Heart right ventricle (tissue), 16 donors: ENCODE measurements at regions not wholly inside any gene's neighbourhood (a gene's known extent, or its start where the extent isn't known, plus 50 kb on each side); places are given as distances from the start of the nearest gene placed in this dataset.

ENCODE experiments used
- ATAC-seq, 8 donors: fragments of 200-7000 bp; cut with Tn5 transposase; one replicate each; pipeline ENCODE4 v1.9.1; 2020; ENCODE audit warnings: mild to moderate bottlenecking in 8 of 8, moderate library complexity in 8 of 8, moderate number of reproducible peaks in 1 of 8
- DNase-seq, 2 donors: peaks; one replicate each; pipeline ENCODE4 v3.0.0-alpha.2; 2020
- H3K27ac ChIP-seq, 10 donors: fragments of 200-600 bp; sonication (generic) in 2 of 10; one replicate each; pipeline versions ENCODE4 v1.5.0 to v1.8.0; 2020 to 2022; ENCODE audit warnings: mild to moderate bottlenecking in 3 of 10
- H3K27me3 ChIP-seq, 7 donors: fragments of 200-600 bp; one replicate each; pipeline ENCODE4 v1.8.0; 2021 to 2022; ENCODE audit warnings: mild to moderate bottlenecking in 2 of 7
- H3K36me3 ChIP-seq, 9 donors: fragments of 200-600 bp; sonication (generic) in 1 of 9; one replicate each; pipeline versions ENCODE4 v1.5.0 to v1.8.0; 2020 to 2022; ENCODE audit warnings: mild to moderate bottlenecking in 2 of 9
- H3K4me1 ChIP-seq, 9 donors: fragments of 200-600 bp; sonication (generic) in 1 of 9; one replicate each; pipeline versions ENCODE4 v1.5.0 to v1.8.0; 2020 to 2022; ENCODE audit warnings: mild to moderate bottlenecking in 4 of 9
- H3K4me3 ChIP-seq, 10 donors: fragments of 200-600 bp; sonication (generic) in 2 of 10; one replicate each; pipeline versions ENCODE4 v1.5.0 to v1.8.0; 2020 to 2022; ENCODE audit warnings: mild to moderate bottlenecking in 7 of 10, moderate library complexity in 2 of 10
- H3K9me3 ChIP-seq, 11 donors: fragments of 200-600 bp in 10 of 11; sonication (generic) in 2 of 11; one replicate each; pipeline versions ENCODE4 v1.5.0 to v1.8.0; 2013 to 2022; ENCODE audit warnings: mild to moderate bottlenecking in 2 of 11, control low read depth in 1 of 11, moderate library complexity in 1 of 11
- WGBS, 2 donors: extraction: QIAGEN DNeasy Blood & Tissue Kit; methylation state at CpG; one replicate each; pipeline ENCODE4 v1.1.7; 2013; ENCODE audit warnings: inconsistent platforms in 1 of 2; 5-methylcytosine and 5-hydroxymethylcytosine counted together
- intact Hi-C, 10 donors: fragments of 100-400 bp; cut with DNase I; formaldehyde crosslinking; loops; one replicate each; pipeline versions ENCODE4 v1.11.1 to v1.14.2; 2022
- TF ChIP-seq, protein P1 (sequence below), 9 donors: fragments of 200-600 bp; sonication (generic) in 2 of 9; IDR thresholded peaks; one replicate each; pipeline versions ENCODE4 v1.5.0 to v1.8.0; 2021 to 2022; ENCODE audit warnings: antibody characterized with exemption in 9 of 9, mild to moderate bottlenecking in 5 of 9, moderate library complexity in 1 of 9
- donor health status: Arrhythmogenic right ventricular cardiomyopathy.
- donor health status: ischemic (EF 13 %, LVEDD 7.1; RV severe dilation, severe dysfunction).
- donor health status: healthy with polysubstance abuse.
- donor health status: DM: no; HTN: yes; CAD: no.
- donor health status: DM: no; HTN: no; CAD: no.
- donor health status: ischemic (EF 25% LVEDD 6.9; RV normal size, moderate dysfunction).
- donor health status: ischemic (EF 25% LVEDD 5.7; RV mildly dilated, moderate dysfunction).
- donor health status: healthy.
- donor health status: DM: yes; HTN: yes; CAD: no.
- donor health status: Ischemic cardiomyopathy.
- donor health status: ischemic (EF 35%, LVEDD 5.7; RV mildly dilated, moderate dysfunction).
- donor health status: nonischemic (EF 11% LVEDD 7.7; RV severe dilation, severe dysfunction).
- donor health status: DM: yes; HTN: yes; CAD: no.
- donor health status: PGD.
- donor health status: ischemic (EF 29% LVEDD 5.4; RV normal size, mild dysfunction).
- donor health status: nonischemic (EF 23%, LVEDD 6.1; RV moderate dilation, normal function).

DNA sequence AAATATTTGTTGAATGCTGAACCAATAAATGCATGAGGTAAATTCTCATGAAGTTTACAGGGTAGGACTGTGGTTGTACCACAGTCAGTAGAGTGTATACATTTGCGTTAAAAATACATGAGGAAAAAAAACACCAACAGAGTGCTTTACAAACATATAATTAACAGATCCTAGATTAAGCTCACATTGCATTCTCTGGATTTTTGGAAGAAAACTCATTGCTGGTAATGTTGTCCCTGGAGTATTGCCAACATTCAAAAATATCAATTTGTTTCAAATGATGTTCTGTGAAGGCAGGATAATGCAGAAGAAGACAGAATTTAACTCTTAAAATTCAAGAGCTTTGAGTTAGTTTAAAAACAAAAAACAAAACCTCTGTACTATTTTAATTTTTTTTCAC lies 95.5 kb downstream of the MBL2 start:
- no peak for DNase-seq
- WGBS, 2 donors: 69 to 71% methylated on average over 1 of the region's 1 CpG
- Histone ChIP-seq H3K4me1 (no peaks in the 10 kb centered on the region), H3K36me3 (no peaks in the 10 kb centered on the region), H3K4me3 (no peak overlapping the region), H3K27me3 (peaks cover 0 to 3% (median 0%) of the 10 kb centered on the region in 7 donors), H3K27ac (no peak overlapping the region), H3K9me3 (peaks cover 0 to 8% (median 0%) of the 10 kb centered on the region in 11 donors)
- ATAC-seq: no peak
- intact Hi-C loops: no loop called here
- TF ChIP-seq, protein P1, sequence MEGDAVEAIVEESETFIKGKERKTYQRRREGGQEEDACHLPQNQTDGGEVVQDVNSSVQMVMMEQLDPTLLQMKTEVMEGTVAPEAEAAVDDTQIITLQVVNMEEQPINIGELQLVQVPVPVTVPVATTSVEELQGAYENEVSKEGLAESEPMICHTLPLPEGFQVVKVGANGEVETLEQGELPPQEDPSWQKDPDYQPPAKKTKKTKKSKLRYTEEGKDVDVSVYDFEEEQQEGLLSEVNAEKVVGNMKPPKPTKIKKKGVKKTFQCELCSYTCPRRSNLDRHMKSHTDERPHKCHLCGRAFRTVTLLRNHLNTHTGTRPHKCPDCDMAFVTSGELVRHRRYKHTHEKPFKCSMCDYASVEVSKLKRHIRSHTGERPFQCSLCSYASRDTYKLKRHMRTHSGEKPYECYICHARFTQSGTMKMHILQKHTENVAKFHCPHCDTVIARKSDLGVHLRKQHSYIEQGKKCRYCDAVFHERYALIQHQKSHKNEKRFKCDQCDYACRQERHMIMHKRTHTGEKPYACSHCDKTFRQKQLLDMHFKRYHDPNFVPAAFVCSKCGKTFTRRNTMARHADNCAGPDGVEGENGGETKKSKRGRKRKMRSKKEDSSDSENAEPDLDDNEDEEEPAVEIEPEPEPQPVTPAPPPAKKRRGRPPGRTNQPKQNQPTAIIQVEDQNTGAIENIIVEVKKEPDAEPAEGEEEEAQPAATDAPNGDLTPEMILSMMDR (IDR thresholded peaks at IDR 0.05): no peak

DNA sequence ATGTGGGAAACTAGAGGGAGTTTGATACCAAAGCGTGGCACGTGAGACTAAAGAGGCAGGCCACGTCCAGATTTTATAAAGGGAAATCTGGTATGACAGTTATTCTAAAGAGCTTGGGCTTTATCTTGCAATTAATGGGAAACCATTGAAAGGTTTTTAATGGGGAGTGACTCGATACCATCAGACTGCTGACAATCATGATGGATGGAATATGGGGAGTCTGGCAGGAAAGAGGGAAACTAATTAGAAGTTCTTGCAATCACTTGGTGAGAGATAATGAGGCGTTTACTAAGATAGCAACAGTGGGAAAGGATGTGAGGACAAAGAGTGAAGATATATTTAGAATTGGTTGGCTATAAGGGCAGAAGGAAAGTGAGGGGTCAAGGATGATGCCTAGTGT lies 94.0 kb downstream of the MBL2 start:
- Histone ChIP-seq H3K27me3 (no peaks in the 10 kb centered on the region), H3K4me1 (no peaks in the 10 kb centered on the region), H3K36me3 (no peaks in the 10 kb centered on the region), H3K9me3 (peaks cover 0 to 8% (median 0%) of the 10 kb centered on the region in 11 donors), H3K27ac (no peak overlapping the region), H3K4me3 (no peak overlapping the region)
- no peak for DNase-seq
- ATAC-seq: no peak
- intact Hi-C loops: no loop called here
- TF ChIP-seq, protein P1 (IDR thresholded peaks at IDR 0.05): no peak
- 23 to 24% methylated on average over 5 of the region's 5 CpGs for WGBS, 2 donors

DNA sequence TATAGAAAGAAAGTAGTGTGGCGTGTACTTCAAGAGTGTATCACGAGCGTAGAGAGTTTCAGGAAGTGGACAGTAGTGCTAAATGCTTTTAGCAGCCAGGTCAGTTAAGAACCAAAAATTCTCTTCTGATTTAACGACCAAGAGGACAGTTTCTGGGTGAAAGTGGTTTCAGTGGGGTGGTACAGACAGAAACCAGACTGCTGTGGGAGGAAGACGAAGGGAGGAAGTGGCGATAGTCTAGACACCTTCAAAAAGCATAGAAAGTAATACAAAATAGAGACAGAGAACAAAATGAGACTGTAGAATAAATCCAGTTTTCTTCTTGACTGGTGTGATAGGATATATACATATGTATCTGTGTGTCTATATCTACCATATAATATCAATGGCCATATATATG lies 93.5 kb downstream of the MBL2 start:
- ATAC-seq: no peak
- peaks cover 0 to 8% (median 0%) of the 10 kb centered on the region in 11 donors for H3K9me3 ChIP-seq
- no peak overlapping the region for H3K27ac ChIP-seq
- intact Hi-C loops: no loop called here
- no peaks in the 10 kb centered on the region for H3K36me3 ChIP-seq
- TF ChIP-seq, protein P1 (IDR thresholded peaks at IDR 0.05): no peak
- H3K27me3 ChIP-seq: no peaks in the 10 kb centered on the region
- DNase-seq: no peak
- H3K4me3 ChIP-seq: no peak overlapping the region
- WGBS, 2 donors: 57% methylated on average over 6 of the region's 6 CpGs
- no peaks in the 10 kb centered on the region for H3K4me1 ChIP-seq

DNA sequence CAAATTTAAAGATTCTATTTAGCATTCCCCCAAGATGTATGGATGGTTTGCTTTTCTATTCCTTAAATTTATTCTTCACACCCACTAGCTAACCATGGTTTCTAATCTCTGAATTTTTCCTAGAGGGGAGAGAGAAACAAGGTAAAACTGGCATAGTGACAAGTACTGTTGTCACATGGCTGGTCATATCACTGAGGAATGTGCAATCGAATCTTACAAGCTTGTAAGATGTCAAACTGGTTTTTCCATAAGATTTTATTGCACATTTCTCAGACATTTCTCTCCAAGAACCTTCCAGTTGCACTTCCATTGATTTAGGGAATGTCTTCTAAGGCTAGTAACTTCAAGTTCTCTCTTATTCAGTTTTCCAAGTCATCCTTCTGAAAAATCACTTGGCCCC lies 89.8 kb downstream of the MBL2 start:
- no peak overlapping the region for H3K27ac ChIP-seq
- WGBS, 2 donors: 13 to 20% methylated on average over 1 of the region's 1 CpG
- DNase-seq (no peak), ATAC-seq (no peak)
- H3K36me3 ChIP-seq: no peaks in the 10 kb centered on the region
- no peaks in the 10 kb centered on the region for H3K27me3 ChIP-seq
- intact Hi-C loops: no loop called here
- H3K4me3 ChIP-seq: no peak overlapping the region
- H3K4me1 ChIP-seq: no peaks in the 10 kb centered on the region
- no peaks in the 10 kb centered on the region for H3K9me3 ChIP-seq
- TF ChIP-seq, protein P1 (IDR thresholded peaks at IDR 0.05): no peak

DNA sequence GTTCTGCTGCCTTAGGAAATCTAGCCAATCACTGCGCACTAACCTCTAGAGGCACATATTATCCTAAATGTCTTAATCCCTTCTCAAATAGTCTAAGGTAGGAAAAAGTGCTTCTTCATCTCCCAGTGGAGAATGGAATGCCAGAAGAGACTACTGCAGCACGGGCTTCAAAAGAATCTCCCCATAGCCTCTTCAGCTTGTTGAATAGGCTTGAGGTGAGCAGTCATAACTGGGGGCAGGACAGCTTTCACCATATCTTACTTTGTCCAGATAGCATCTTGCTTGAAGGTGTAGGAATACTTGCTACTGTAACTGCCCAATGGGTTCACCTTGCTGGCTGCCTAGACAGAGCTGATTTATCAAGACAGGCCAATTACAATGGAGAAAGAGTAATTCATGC lies 88.8 kb downstream of the MBL2 start:
- H3K4me3 ChIP-seq: no peak overlapping the region
- H3K27ac ChIP-seq: no peak overlapping the region
- WGBS, 2 donors: 74 to 85% methylated on average over 2 of the region's 2 CpGs
- no peaks in the 10 kb centered on the region for H3K36me3 ChIP-seq
- intact Hi-C loops: no loop called here
- TF ChIP-seq, protein P1 (IDR thresholded peaks at IDR 0.05): no peak
- ATAC-seq (no peak), DNase-seq (no peak)
- H3K4me1 ChIP-seq: no peaks in the 10 kb centered on the region
- H3K9me3 ChIP-seq: no peaks in the 10 kb centered on the region
- H3K27me3 ChIP-seq: no peaks in the 10 kb centered on the region
